HG03342 (cell line): ENCODE measurements at regions not wholly inside any gene's neighbourhood (a gene's known extent, or its start where the extent isn't known, plus 50 kb on each side); places are given as distances from the start of the nearest gene placed in this dataset.

Experiments used
- ATAC-seq: cut with Tn5 transposase; IDR thresholded peaks from one replicate; pipeline ENCODE4 v1.9.1; 2021; ENCODE audit warnings: mild to moderate bottlenecking, moderate library complexity; ENCODE audit not compliant: unreplicated experiment

DNA sequence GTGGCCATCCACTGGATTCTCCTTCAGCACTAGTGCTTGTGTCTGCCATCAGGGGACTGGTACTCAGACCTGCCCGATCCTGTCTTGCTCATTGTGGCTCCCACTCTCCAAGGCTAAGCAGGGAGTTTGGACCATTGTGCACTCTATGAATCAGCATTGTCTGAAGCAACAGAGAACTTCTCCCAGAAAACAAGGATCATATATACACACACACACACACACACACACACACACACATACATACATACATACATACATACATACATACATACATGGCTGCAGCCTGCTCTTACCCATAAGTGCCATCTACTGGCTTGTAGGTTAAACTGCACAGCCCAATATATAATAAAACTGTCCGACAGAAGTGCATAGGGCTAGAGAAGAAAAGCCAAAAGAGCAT is 345.3 kb upstream of the LCORL start:
- peak; percentile 93 for ATAC-seq

DNA sequence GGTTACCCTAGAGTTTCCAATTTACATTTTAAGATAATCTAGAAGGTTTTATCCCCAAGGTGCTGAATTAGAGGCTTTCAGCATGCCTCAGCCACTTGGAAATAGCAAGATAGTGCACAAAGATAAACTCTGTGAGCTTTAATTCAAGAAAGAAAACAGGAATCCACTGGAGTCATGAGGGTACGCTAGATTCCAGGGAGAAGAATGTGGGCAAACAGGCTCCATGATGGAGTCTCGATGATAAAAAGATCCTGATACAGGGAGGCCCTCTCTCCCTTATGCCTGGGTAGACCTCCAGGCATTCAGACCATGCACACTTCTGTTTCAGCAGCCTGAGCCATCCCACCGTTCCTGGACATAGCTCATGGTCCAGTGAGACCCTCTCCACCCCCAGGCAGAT is 344.6 kb upstream of the LCORL start:
- no peak for ATAC-seq

DNA sequence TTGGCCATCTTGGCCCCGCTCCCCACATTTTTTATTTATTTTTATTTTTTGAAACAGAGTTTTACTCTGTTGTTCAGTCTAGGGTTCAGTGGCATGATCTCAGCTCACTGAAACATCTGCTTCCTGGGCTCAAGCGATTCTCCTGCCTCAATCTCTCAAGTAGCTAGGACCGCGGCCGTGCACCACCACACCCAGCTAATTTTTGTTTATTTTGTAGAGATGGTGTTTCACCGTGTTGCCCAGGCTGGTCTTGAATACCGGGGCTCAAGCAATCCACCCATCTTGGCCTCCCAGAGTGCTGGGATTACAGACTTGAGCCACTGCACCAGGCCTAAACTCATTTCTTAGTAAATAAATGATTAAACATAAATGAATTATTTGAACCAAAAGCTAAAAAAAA is 322.0 kb upstream of the LCORL start:
- no peak for ATAC-seq

- no peak for ATAC-seq
Measured at GRCh38 chr4:18342847-18343246, 321.3 kb upstream of the LCORL start.

- no peak for ATAC-seq
Measured at GRCh38 chr4:18321956-18322530, 300.5 kb upstream of the LCORL start.

- no peak for ATAC-seq
Measured at GRCh38 chr4:18319431-18319830, 297.9 kb upstream of the LCORL start.

- ATAC-seq: no peak
Measured at GRCh38 chr4:18318682-18319388, 297.3 kb upstream of the LCORL start.

DNA sequence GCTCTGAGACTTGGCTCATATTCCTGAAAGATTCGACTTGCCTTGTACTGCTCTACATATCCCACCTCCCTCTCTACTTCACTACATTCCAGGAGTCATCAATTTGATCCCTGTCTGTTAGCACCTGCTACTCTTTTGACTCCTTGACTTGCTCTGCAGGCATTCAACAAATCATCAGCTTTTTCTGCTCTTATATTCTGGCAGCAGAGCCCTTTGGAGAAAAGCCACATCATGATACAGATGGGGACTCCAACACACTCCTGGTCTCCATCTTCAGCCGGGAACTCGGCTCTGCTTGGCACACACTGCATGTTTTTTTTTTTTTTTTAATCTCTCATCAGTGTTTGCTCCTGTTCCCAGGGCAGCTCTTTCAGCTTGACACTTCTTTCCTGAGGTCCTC is 293.2 kb upstream of the LCORL start:
- no peak for ATAC-seq

DNA sequence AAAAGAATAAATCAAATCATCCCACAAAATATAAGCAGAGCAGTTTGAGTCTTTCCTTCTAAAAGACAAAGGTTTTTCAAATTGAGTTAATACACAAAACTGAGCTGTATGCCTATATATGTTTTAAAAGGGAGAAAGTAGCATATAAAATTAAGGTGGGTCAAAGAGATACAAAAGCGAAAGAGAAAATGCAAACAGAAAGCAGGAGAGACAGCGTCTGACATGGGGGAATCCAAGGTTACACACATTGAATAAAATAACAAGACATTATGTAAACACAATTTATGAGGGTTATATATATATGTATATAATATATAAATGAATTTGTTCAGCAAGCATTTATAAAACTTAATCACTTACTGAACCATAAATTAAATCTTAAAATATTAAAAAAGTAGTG is 276.1 kb upstream of the LCORL start:
- no peak for ATAC-seq

DNA sequence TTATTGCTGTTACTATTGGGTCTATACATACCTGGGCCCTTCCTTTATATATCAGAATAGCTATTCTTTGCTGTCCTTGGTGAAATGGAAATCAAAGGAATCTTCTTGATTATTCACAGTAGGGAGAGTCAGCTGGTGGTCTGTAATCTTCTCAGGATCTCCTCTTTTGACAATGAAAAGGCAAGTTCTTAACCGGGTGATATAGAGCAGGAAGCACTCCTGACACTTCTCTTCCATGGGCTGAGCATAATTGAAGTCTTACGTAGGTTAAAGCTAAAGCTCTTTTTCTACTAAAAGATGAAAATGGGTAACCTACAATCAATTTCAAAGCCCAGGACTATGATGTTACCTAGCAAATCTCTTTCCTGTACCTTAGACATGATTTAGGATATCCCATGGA is 274.9 kb upstream of the LCORL start:
- no peak for ATAC-seq

GRCh38 chr4:18294846-18295245 is 273.3 kb upstream of the LCORL start:
- ATAC-seq: no peak

DNA sequence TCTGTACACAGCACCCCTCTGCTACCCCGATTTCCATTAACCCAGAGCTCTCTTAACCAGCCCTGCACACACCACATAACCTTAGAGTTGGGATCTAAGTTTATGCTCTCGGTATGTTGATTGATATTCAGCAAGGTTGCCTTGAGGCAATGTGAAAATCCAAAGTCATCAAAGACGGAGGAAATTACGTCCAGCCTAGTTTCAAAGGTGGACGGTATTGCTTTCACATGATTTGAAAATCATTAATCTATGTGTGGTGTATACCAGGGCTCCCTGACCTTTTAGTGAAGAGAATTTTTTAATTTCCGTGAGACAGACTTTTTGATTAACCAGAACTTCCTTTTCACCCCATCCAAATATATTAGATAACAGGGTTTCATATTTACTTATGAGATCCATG is 272.5 kb upstream of the LCORL start:
- ATAC-seq: no peak

DNA sequence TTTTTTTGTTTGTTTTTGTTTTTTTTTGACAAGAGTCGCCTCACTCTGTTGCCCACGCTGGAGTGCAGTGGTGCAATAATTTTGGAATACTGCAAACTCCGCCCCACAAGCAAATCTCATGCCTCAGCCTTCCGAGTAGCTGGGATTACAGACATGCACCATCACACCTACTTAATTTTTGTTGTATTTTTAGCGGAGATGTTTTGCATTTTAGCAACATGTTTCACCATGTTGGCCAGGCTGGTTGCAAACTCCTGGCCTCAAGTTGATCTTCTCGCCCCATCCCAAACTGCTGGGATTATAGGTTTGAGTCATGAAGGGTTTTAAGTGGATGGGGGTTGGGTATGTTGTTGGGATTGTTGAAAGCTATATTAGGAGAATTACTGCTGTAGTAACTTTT is 270.9 kb upstream of the LCORL start:
- no peak for ATAC-seq

- ATAC-seq: no peak
Measured at GRCh38 chr4:18291981-18292380, 270.4 kb upstream of the LCORL start.

- ATAC-seq: no peak
Measured at GRCh38 chr4:18291256-18291655, 269.7 kb upstream of the LCORL start.

DNA sequence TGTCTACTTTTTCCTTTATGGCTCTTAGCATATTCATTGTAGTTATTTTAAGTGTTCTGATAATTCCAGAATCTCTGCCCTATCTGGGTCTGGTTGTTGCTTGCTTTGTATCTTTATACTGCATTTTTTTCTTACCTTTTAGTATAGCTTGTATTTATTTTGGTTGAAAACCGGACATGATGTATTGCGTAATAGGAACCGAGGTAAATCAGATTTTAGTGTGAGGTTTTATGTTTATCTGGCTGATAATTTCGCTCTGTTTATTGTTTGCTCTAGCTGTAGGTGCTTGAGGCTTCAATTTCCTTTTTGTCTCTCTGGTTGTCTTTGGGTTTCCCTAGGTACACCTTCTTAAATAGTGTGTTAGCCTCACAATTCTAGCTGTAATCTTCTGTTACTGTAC is 263.8 kb upstream of the LCORL start:
- ATAC-seq: no peak

- ATAC-seq: no peak
Measured at GRCh38 chr4:18278244-18278643, 256.7 kb upstream of the LCORL start.

DNA sequence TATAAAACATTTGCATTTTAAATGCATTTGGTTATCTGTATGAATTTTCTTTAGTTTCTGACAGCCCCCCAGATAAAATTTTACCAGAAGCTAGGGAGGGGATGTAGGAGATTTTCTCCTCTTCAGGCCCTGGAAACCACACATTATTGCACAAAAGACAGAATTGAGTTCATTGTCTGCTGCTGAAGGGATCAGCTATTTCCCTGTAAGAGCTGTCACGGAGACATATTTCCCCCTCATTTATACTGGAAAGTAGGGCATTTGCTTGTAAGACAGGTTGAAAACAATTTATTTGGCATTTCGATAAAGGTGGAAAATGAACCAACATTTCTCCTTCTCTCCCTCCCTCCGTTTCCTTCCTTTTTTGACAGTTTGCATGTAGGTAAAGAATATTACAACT is 241.3 kb upstream of the LCORL start:
- no peak for ATAC-seq

DNA sequence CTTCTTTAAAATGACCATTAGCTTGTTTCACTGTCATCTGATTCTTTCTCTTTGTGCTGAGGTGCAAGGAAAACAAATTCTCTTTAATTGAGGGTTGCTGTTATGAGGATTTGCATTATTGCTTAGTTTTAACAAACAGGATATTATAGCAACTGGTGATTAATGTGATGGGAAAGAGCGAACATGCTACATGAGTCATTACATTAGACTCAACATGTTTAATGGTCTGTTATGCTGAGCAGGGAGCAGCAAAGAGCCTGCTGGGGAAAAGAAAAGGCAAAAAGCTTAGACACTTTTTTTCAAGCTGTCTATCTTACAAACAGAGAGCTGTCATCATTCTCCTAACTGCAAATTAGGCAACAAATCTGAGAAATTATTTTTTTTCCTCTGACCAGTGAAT is 230.5 kb upstream of the LCORL start:
- ATAC-seq: no peak

GRCh38 chr4:18250564-18250963 is 229.0 kb upstream of the LCORL start:
- ATAC-seq: no peak

DNA sequence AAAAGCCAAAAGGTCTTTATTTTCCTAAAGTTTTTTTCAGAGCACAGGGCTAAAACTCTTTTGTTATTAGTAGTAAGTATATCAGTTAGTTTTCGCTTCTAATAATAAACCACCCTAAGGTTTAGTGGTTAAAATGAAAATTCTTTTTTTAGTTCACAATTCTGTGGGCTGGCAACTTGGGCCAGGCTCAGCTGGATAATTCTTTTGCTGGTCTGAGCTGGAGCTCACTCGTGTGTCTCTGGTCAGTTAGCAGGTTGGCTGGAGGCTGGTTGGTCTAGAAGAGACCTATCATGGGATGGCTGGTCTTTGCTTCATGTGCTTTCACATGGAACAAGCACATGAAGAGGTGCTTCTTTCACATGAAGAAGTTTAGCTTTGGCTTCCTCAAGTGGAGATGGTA is 227.1 kb upstream of the LCORL start:
- ATAC-seq: no peak

DNA sequence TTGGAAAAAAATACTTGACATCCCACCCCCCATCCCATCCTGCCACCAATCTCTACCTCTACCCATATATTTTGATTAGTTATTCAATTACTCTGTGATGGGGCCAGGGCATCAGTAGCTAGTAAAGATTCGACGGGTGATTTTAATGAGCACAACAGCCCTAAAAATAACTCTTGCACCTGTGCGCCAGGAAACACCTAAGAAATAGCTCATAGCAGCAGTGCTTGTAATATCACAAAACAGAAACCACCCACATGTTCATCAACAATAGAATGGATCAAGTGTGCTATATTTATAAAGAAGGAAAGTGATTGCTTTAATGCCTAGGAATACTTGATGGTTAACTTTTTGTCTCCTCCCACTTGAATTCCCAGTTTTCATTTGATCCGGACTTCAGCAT is 225.6 kb upstream of the LCORL start:
- ATAC-seq: no peak
